Lung (tissue), 11 donors: ENCODE measurements at regions not wholly inside any gene's neighbourhood (a gene's known extent, or its start where the extent isn't known, plus 50 kb on each side); places are given as distances from the start of the nearest gene placed in this dataset.

Experiments used
- ATAC-seq: fragments of 200-7000 bp; cut with Tn5 transposase; one replicate; pipeline ENCODE4 v1.9.1; 2020; ENCODE audit warnings: moderate number of reproducible peaks; ENCODE audit not compliant: insufficient read depth, low FRiP score
- DNase-seq, 3 donors: peaks; one replicate each; pipeline ENCODE4 v3.0.0-alpha.2; 2013 to 2017
- H3K27ac ChIP-seq, 2 donors: one replicate each; pipeline ENCODE4 v1.5.1; 2013; ENCODE audit warnings: mild to moderate bottlenecking in 2 of 2, moderate library complexity in 2 of 2, control low read depth in 1 of 2, inconsistent platforms in 1 of 2, low read depth in 1 of 2, low read length in 1 of 2
- H3K27me3 ChIP-seq, 3 donors: one replicate each; pipeline ENCODE4 v1.5.1; 2013; ENCODE audit warnings: low read length in 2 of 3; ENCODE audit not compliant: control insufficient read depth in 3 of 3, insufficient read depth in 3 of 3
- H3K36me3 ChIP-seq, 4 donors: one replicate each; pipeline ENCODE4 v1.5.1; 2013; ENCODE audit warnings: low read length in 4 of 4, mild to moderate bottlenecking in 1 of 4, moderate library complexity in 1 of 4; ENCODE audit not compliant: control insufficient read depth in 4 of 4, insufficient read depth in 4 of 4
- H3K4me1 ChIP-seq, 5 donors: one replicate each; pipeline ENCODE4 v1.5.1; 2013; ENCODE audit warnings: low read length in 5 of 5, mild to moderate bottlenecking in 2 of 5, moderate library complexity in 1 of 5; ENCODE audit not compliant: control insufficient read depth in 5 of 5, insufficient read depth in 5 of 5
- H3K4me3 ChIP-seq: one replicate; pipeline ENCODE4 v1.5.1; 2013; ENCODE audit warnings: mild to moderate bottlenecking, control low read depth, moderate library complexity
- H3K9ac ChIP-seq, 2 donors: one replicate each; pipeline ENCODE4 v1.5.1; 2013; ENCODE audit warnings: low read length in 2 of 2, control low read depth in 1 of 2; ENCODE audit not compliant: insufficient read depth in 1 of 2
- H3K9me3 ChIP-seq, 4 donors: one replicate each; pipeline ENCODE4 v1.5.1; 2013; ENCODE audit warnings: low read length in 3 of 4, mild to moderate bottlenecking in 1 of 4, moderate library complexity in 1 of 4; ENCODE audit not compliant: control insufficient read depth in 4 of 4, insufficient read depth in 3 of 4
- WGBS, 2 donors: extraction: QIAGEN DNeasy Blood & Tissue Kit; methylation state at CpG; one replicate each; pipeline ENCODE4 v1.1.7; 2013; 5-methylcytosine and 5-hydroxymethylcytosine counted together
- TF ChIP-seq, protein P1 (sequence below): IDR thresholded peaks from 2 replicates; pipeline ENCODE4 v1.5.1; 2012; ENCODE audit warnings: mild to moderate bottlenecking; ENCODE audit errors: control extremely low read depth, extremely low read depth
- donor health status: control.
- donor health status: control.
- donor health status: Bipolar disorder and iron deficiency.
- donor health status: healthy.
- donor health status: DM: yes; HTN: yes; CAD: no.

DNA sequence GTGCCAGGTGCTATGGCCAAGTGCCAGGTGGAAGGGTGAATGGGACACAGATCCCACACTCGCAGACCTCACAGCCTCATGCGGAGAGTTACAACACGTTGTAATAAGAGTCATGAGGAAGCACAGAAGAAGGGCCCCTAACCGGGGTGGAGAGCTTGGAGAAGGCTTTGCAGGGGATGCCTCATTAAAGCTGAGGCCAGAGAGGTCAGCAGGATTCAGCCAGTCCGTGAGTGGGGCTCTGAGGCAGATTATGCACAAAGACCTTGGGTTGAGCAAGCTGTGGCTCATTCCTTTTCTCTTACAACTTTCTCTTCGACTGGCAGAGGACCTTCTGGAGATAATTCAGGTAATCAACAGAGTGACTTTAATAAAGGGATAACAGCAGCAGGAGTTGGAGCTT is 65.3 kb upstream of the SNRK start:
- Histone ChIP-seq H3K9me3 (no peaks in the 10 kb centered on the region), H3K36me3 (no peaks in the 10 kb centered on the region), H3K27ac (no peak overlapping the region), H3K4me3 (no peak overlapping the region), H3K4me1 (no peaks in the 10 kb centered on the region), H3K27me3 (no peaks in the 10 kb centered on the region), H3K9ac (no peak overlapping the region)
- DNase-seq (no peak), ATAC-seq (no peak)
- TF ChIP-seq, protein P1, sequence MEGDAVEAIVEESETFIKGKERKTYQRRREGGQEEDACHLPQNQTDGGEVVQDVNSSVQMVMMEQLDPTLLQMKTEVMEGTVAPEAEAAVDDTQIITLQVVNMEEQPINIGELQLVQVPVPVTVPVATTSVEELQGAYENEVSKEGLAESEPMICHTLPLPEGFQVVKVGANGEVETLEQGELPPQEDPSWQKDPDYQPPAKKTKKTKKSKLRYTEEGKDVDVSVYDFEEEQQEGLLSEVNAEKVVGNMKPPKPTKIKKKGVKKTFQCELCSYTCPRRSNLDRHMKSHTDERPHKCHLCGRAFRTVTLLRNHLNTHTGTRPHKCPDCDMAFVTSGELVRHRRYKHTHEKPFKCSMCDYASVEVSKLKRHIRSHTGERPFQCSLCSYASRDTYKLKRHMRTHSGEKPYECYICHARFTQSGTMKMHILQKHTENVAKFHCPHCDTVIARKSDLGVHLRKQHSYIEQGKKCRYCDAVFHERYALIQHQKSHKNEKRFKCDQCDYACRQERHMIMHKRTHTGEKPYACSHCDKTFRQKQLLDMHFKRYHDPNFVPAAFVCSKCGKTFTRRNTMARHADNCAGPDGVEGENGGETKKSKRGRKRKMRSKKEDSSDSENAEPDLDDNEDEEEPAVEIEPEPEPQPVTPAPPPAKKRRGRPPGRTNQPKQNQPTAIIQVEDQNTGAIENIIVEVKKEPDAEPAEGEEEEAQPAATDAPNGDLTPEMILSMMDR = no peak
- WGBS, 2 donors = 64 to 65% methylated on average over 6 of the region's 6 CpGs

DNA sequence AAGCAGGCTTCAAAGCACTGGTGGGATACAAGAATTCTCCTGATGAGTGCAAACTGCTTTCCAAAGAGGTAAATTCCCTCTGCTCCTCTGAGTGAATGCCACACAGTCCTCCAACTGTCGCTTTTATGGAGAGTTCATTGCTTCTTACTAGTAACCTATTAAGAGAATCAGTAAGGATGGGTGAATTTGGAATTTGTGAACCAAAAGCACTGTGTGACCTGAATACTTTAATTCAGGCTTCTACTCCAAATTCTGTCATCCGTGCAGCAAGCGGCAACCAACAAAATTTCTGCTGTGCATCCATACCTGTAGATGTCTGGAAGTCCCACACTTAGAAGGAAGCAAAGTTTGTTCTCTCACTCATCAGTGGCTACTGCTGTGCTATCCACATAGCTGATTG is 66.7 kb upstream of the SNRK start:
- WGBS, 2 donors = 96 to 97% methylated on average over 3 of the region's 3 CpGs
- TF ChIP-seq, protein P1 = no peak
- no peaks in the 10 kb centered on the region for H3K9me3 ChIP-seq
- H3K27me3 ChIP-seq = no peaks in the 10 kb centered on the region
- no peak overlapping the region for H3K4me3 ChIP-seq
- no peaks in the 10 kb centered on the region for H3K4me1 ChIP-seq
- no peak overlapping the region for H3K9ac ChIP-seq
- H3K36me3 ChIP-seq = no peaks in the 10 kb centered on the region
- no peak for DNase-seq
- ATAC-seq = no peak
- H3K27ac ChIP-seq = no peak overlapping the region

DNA sequence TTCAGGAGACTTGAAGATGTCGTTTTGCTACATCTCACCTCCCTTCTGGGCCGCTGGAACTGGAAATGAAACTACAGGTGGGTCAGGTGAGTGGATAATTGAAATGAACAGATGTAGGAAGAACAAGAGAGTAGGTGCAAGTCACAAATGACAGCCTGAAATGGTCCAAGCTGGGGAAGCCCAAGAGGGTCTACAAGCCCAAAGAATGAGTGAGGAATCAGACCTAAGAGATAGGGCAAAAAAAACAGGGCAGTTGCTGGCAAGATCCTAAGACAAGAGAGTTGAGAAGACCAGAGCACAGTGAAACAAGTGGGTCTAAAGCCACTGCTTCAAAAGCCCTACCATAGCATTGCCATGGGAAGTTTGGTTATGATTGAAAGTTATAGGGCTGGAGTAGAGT is 67.4 kb upstream of the SNRK start:
- TF ChIP-seq, protein P1 = no peak
- Histone ChIP-seq H3K36me3 (no peaks in the 10 kb centered on the region), H3K27ac (no peak overlapping the region), H3K4me3 (no peak overlapping the region), H3K9ac (no peak overlapping the region), H3K4me1 (no peaks in the 10 kb centered on the region), H3K9me3 (no peaks in the 10 kb centered on the region), H3K27me3 (no peaks in the 10 kb centered on the region)
- ATAC-seq = no peak
- 95 to 96% methylated on average over 2 of the region's 2 CpGs for WGBS, 2 donors
- no peak for DNase-seq

DNA sequence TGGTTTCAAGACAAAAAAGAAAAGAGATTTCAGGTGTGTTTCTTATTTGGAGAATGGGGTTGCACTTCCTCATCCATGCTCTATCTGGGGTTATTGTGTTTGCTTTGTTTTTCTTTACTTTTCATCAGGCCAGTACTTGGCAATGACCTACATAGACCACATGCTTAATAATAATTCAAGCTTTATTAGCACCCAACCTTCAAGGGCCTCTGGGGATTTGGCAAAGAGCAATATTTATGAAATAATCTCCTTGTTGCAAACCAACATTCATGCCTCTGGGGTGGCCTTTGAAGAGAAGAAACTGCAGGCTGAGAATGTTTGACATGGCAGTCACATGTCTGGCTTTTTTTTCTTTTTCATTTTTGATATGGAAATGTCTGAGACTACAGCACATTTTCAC is 68.2 kb upstream of the SNRK start:
- H3K9ac ChIP-seq = no peak overlapping the region
- H3K27ac ChIP-seq = no peak overlapping the region
- H3K27me3 ChIP-seq = no peaks in the 10 kb centered on the region
- no peaks in the 10 kb centered on the region for H3K36me3 ChIP-seq
- DNase-seq (no peak), ATAC-seq (no peak)
- no peaks in the 10 kb centered on the region for H3K9me3 ChIP-seq
- TF ChIP-seq, protein P1 = no peak
- H3K4me3 ChIP-seq = no peak overlapping the region
- H3K4me1 ChIP-seq = no peaks in the 10 kb centered on the region
